ENCODE measurements at regions not wholly inside any gene's neighbourhood (a gene's known extent, or its start where the extent isn't known, plus 50 kb on each side); places are given as distances from the start of the nearest gene placed in this dataset.

GRCh38 chr6:165798991-165799390, 135.9 kb upstream of the PDE10A start:
- no peaks in the 10 kb centered on the region for H3K79me2 ChIP-seq (ENCODE audit: control insufficient read depth, insufficient read depth, low read length)
- dilution Hi-C loops (cut with MboI; ENCODE audit: extremely low pct_ligation_motif_present, low sequenced_read_pairs) (no loop called here), intact Hi-C loops (cut with micrococcal nuclease) (no loop called here)
- DNase-seq (ENCODE audit: low read depth, low spot score) = no peak
- peaks cover 3 to 4% of the 10 kb centered on the region in 2 experiments for H3K27me3 ChIP-seq (ENCODE audit: control insufficient read depth in 2 of 2, insufficient read depth in 2 of 2, low read length in 2 of 2)
- no peak overlapping the region for H3K4me2 ChIP-seq (ENCODE audit: insufficient read depth, low read length)
- no peak for FAIRE-seq
- no peak overlapping the region for H3K27ac ChIP-seq (ENCODE audit: insufficient read depth, low read depth, low read length)
- no peaks in the 10 kb centered on the region for H3K4me1 ChIP-seq (ENCODE audit: control insufficient read depth, extremely low read depth, insufficient read depth, low read length)
- H3K9me1 ChIP-seq (replicated peaks; ENCODE audit: control insufficient read depth, extremely low read depth, insufficient read depth, low read length) = no peaks in the 10 kb centered on the region
- no peaks in the 10 kb centered on the region for H3K9me3 ChIP-seq (replicated peaks; ENCODE audit: control insufficient read depth, insufficient read depth, low read length)
- H3K9ac ChIP-seq (replicated peaks; ENCODE audit: extremely low read depth, insufficient read depth, low read length) = no peak overlapping the region
- TF ChIP-seq, protein P1, sequence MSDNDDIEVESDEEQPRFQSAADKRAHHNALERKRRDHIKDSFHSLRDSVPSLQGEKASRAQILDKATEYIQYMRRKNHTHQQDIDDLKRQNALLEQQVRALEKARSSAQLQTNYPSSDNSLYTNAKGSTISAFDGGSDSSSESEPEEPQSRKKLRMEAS (IDR thresholded peaks at IDR 0.05; ENCODE audit: insufficient read depth, insufficient read length) = no peak
- no peak for TF ChIP-seq POLR2AphosphoS5 (IDR thresholded peaks at IDR 0.05; ENCODE audit: insufficient read depth, low read depth, low read length)
- TF ChIP-seq, protein P2, sequence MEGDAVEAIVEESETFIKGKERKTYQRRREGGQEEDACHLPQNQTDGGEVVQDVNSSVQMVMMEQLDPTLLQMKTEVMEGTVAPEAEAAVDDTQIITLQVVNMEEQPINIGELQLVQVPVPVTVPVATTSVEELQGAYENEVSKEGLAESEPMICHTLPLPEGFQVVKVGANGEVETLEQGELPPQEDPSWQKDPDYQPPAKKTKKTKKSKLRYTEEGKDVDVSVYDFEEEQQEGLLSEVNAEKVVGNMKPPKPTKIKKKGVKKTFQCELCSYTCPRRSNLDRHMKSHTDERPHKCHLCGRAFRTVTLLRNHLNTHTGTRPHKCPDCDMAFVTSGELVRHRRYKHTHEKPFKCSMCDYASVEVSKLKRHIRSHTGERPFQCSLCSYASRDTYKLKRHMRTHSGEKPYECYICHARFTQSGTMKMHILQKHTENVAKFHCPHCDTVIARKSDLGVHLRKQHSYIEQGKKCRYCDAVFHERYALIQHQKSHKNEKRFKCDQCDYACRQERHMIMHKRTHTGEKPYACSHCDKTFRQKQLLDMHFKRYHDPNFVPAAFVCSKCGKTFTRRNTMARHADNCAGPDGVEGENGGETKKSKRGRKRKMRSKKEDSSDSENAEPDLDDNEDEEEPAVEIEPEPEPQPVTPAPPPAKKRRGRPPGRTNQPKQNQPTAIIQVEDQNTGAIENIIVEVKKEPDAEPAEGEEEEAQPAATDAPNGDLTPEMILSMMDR (IDR thresholded peaks at IDR 0.05; ENCODE audit: extremely low read depth in 1 of 2, insufficient read depth in 1 of 2, low read depth in 1 of 2, low read length in 2 of 2) = no peak
- no peak for TF ChIP-seq EZH2 (IDR thresholded peaks at IDR 0.05; ENCODE audit: borderline replicate concordance, low read depth, low read length, severe bottlenecking)
- H4K20me1 ChIP-seq (replicated peaks; ENCODE audit: control insufficient read depth, extremely low read depth, insufficient read depth, low read length) = no peaks in the 10 kb centered on the region
- no peak overlapping the region for H2AFZ ChIP-seq (ENCODE audit: low read depth, low read length)
- no peak overlapping the region for H3K4me3 ChIP-seq (replicated peaks in 1 of 3; ENCODE audit: insufficient read depth in 1 of 3, low read depth in 1 of 3, low read length in 3 of 3)
- no peaks in the 10 kb centered on the region for H3K36me3 ChIP-seq (ENCODE audit: control insufficient read depth in 2 of 2, extremely low read depth in 1 of 2, insufficient read depth in 2 of 2, low read length in 2 of 2)
- no TSS peak for BruUV-seq (replicated peaks)
- ChIA-PET POLR2A (no interaction called here), CTCF (interaction anchor here (0.8 kb wide), 1 partner anchor 69 kb away, joined by 3 read pairs; no protein-coding TSS in a partner anchor)

DNA sequence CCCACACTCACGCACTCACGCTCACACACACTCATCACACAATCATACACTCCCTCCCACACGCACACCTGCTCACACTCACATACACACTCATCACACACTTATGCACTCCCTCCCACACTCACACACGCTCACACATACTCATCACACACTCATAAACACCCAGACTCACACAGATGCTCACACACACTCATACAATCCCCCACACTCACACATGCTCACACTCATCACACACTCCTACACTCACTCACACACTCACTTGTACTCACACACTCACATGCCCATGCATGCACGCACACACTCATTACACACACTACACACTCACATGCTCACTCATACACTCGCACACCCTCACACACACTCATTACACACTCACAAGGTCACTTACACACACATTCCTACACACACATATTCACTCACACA, 131.1 kb upstream of the PDE10A start:
- intact Hi-C loops (cut with micrococcal nuclease) (no loop called here), dilution Hi-C loops (cut with MboI; ENCODE audit: extremely low pct_ligation_motif_present, low sequenced_read_pairs) (no loop called here)
- Histone ChIP-seq H3K4me3 (replicated peaks in 1 of 3; ENCODE audit: insufficient read depth in 1 of 3, low read depth in 1 of 3, low read length in 3 of 3) (no peak overlapping the region), H3K9me1 (replicated peaks; ENCODE audit: control insufficient read depth, extremely low read depth, insufficient read depth, low read length) (no peaks in the 10 kb centered on the region), H3K4me2 (ENCODE audit: insufficient read depth, low read length) (no peak overlapping the region), H2AFZ (ENCODE audit: low read depth, low read length) (no peak overlapping the region), H3K9me3 (replicated peaks; ENCODE audit: control insufficient read depth, insufficient read depth, low read length) (no peaks in the 10 kb centered on the region), H3K27me3 (ENCODE audit: control insufficient read depth in 2 of 2, insufficient read depth in 2 of 2, low read length in 2 of 2) (no peaks in the 10 kb centered on the region), H4K20me1 (replicated peaks; ENCODE audit: control insufficient read depth, extremely low read depth, insufficient read depth, low read length) (no peaks in the 10 kb centered on the region), H3K36me3 (ENCODE audit: control insufficient read depth in 2 of 2, extremely low read depth in 1 of 2, insufficient read depth in 2 of 2, low read length in 2 of 2) (no peaks in the 10 kb centered on the region), H3K79me2 (ENCODE audit: control insufficient read depth, insufficient read depth, low read length) (no peaks in the 10 kb centered on the region), H3K27ac (ENCODE audit: insufficient read depth, low read depth, low read length) (no peak overlapping the region), H3K9ac (replicated peaks; ENCODE audit: extremely low read depth, insufficient read depth, low read length) (no peak overlapping the region), H3K4me1 (ENCODE audit: control insufficient read depth, extremely low read depth, insufficient read depth, low read length) (no peaks in the 10 kb centered on the region)
- ChIA-PET CTCF (no interaction called here), POLR2A (no interaction called here)
- FAIRE-seq = no peak
- DNase-seq (ENCODE audit: low read depth, low spot score) = no peak
- no peak for TF ChIP-seq EZH2 (IDR thresholded peaks at IDR 0.05; ENCODE audit: borderline replicate concordance, low read depth, low read length, severe bottlenecking)
- BruUV-seq (replicated peaks) = no TSS peak

Data from endothelial cell of umbilical vein (primary cell).